ENCODE measurements at regions not wholly inside any gene's neighbourhood (a gene's known extent, or its start where the extent isn't known, plus 50 kb on each side); places are given as distances from the start of the nearest gene placed in this dataset.
"Not testable (repeated sequence)": the region's sequence is repeated elsewhere in the genome, so short reads cannot be mapped to it uniquely, and the experiment has no call there.

GRCh38 chrX:9349572-9350494 lies 115.0 kb upstream of the TBL1X start:
- DNase-seq (ENCODE audit: low spot score): no peak

- no peak for DNase-seq (ENCODE audit: low spot score)
Observed at GRCh38 chrX:9351126-9351525, 113.7 kb upstream of the TBL1X start.

- DNase-seq (ENCODE audit: low spot score): no peak
Observed at GRCh38 chrX:9352243-9352642, 112.6 kb upstream of the TBL1X start.

GRCh38 chrX:9352694-9353411 lies 112.0 kb upstream of the TBL1X start:
- DNase-seq (ENCODE audit: low spot score): no peak

- DNase-seq (ENCODE audit: low spot score): no peak
Observed at GRCh38 chrX:9354918-9355317, 109.9 kb upstream of the TBL1X start.

GRCh38 chrX:9355739-9356138 lies 109.1 kb upstream of the TBL1X start:
- no peak for DNase-seq (ENCODE audit: low spot score)

- DNase-seq (ENCODE audit: low spot score): no peak
Observed at GRCh38 chrX:9356846-9357245, 108.0 kb upstream of the TBL1X start.

- DNase-seq (ENCODE audit: low spot score): no peak
Observed at GRCh38 chrX:9357518-9358114, 107.2 kb upstream of the TBL1X start.

- no peak for DNase-seq (ENCODE audit: low spot score)
Observed at GRCh38 chrX:9362363-9362928, 102.4 kb upstream of the TBL1X start.

- DNase-seq (ENCODE audit: low spot score): no peak
Observed at GRCh38 chrX:9367421-9367820, 97.4 kb upstream of the TBL1X start.

GRCh38 chrX:9368262-9368661 lies 96.6 kb upstream of the TBL1X start:
- DNase-seq (ENCODE audit: low spot score): no peak

- no peak for DNase-seq (ENCODE audit: low spot score)
Observed at GRCh38 chrX:9369802-9370291, 95.0 kb upstream of the TBL1X start.

- no peak for DNase-seq (ENCODE audit: low spot score)
Observed at GRCh38 chrX:9370893-9371292, 94.0 kb upstream of the TBL1X start.

GRCh38 chrX:9372866-9373265 lies 92.0 kb upstream of the TBL1X start:
- no peak for DNase-seq (ENCODE audit: low spot score)

- no peak for DNase-seq (ENCODE audit: low spot score)
Observed at GRCh38 chrX:9373789-9374188, 91.1 kb upstream of the TBL1X start.

GRCh38 chrX:9374555-9374954 lies 90.3 kb upstream of the TBL1X start:
- no peak for DNase-seq (ENCODE audit: low spot score)

GRCh38 chrX:9376111-9376510 lies 88.7 kb upstream of the TBL1X start:
- no peak for DNase-seq (ENCODE audit: low spot score)

- not testable (repeated sequence) for DNase-seq (ENCODE audit: low spot score)
Observed at GRCh38 chrX:9377216-9377615, 87.6 kb upstream of the TBL1X start.

- no peak for DNase-seq (ENCODE audit: low spot score)
Observed at GRCh38 chrX:9378980-9379696, 85.7 kb upstream of the TBL1X start.

GRCh38 chrX:9379697-9380551 lies 84.9 kb upstream of the TBL1X start:
- DNase-seq (ENCODE audit: low spot score): peak; percentile 19

- no peak for DNase-seq (ENCODE audit: low spot score)
Observed at GRCh38 chrX:9383655-9384054, 81.2 kb upstream of the TBL1X start.

All from HuH-7 (cell line).